GM23248 (cell line): ENCODE measurements at regions not wholly inside any gene's neighbourhood (a gene's known extent, or its start where the extent isn't known, plus 50 kb on each side); places are given as distances from the start of the nearest gene placed in this dataset.

Experiments used
- DNase-seq: peaks from one replicate; pipeline ENCODE4 v3.0.0-alpha.2; 2015
- H2AFZ ChIP-seq: fragments of 200-600 bp; sonication (generic); 2 replicates; pipeline ENCODE4 v1.6.1; 2016; ENCODE audit warnings: antibody characterized with exemption
- H3F3A ChIP-seq: fragments of 200-600 bp; sonication (generic); 2 replicates; pipeline ENCODE4 v1.6.1; 2016; ENCODE audit warnings: mild to moderate bottlenecking, antibody characterized with exemption, mixed run types; ENCODE audit not compliant: insufficient read depth
- H3K27ac ChIP-seq: fragments of 200-600 bp; sonication (generic); 2 replicates; pipeline ENCODE4 v1.5.1; 2016; ENCODE audit warnings: mild to moderate bottlenecking
- H3K27me3 ChIP-seq: fragments of 200-600 bp; sonication (generic); replicated peaks from 2 replicates; pipeline ENCODE4 v1.6.1; 2016; ENCODE audit warnings: mild to moderate bottlenecking; ENCODE audit not compliant: insufficient read depth
- H3K36me3 ChIP-seq: fragments of 200-600 bp; sonication (generic); 2 replicates; pipeline ENCODE4 v1.6.1; 2016; ENCODE audit warnings: low read depth, mild to moderate bottlenecking
- H3K4me1 ChIP-seq: fragments of 200-600 bp; sonication (generic); 2 replicates; pipeline ENCODE4 v1.6.1; 2016; ENCODE audit warnings: mild to moderate bottlenecking; ENCODE audit not compliant: insufficient read depth
- H3K4me2 ChIP-seq: fragments of 200-600 bp; sonication (generic); one replicate; pipeline ENCODE4 v1.6.1; 2016; ENCODE audit warnings: mild to moderate bottlenecking; ENCODE audit not compliant: unreplicated experiment
- H3K4me3 ChIP-seq: fragments of 200-600 bp; sonication (generic); 2 replicates; pipeline ENCODE4 v1.5.1; 2016; ENCODE audit warnings: mild to moderate bottlenecking
- H3K79me2 ChIP-seq: fragments of 200-600 bp; sonication (generic); 2 replicates; pipeline ENCODE4 v1.6.1; 2016; ENCODE audit warnings: mild to moderate bottlenecking; ENCODE audit not compliant: insufficient read depth
- H3K9ac ChIP-seq: fragments of 200-600 bp; sonication (generic); 2 replicates; pipeline ENCODE4 v1.6.1; 2016; ENCODE audit warnings: mild to moderate bottlenecking
- H3K9me2 ChIP-seq: fragments of 200-600 bp; sonication (generic); 2 replicates; pipeline ENCODE4 v1.6.1; 2016; ENCODE audit warnings: mixed run types, mild to moderate bottlenecking, moderate library complexity; ENCODE audit not compliant: insufficient read depth
- H3K9me3 ChIP-seq: fragments of 200-600 bp; sonication (generic); one replicate; pipeline ENCODE4 v1.6.1; 2017; ENCODE audit warnings: low read depth
- H4K20me1 ChIP-seq: fragments of 200-600 bp; sonication (generic); 2 replicates; pipeline ENCODE4 v1.6.0; 2016; ENCODE audit not compliant: insufficient read depth
- EZH2 ChIP-seq: fragments of 200-600 bp; sonication (generic); IDR thresholded peaks from 2 replicates; pipeline ENCODE4 v1.6.1; 2018; ENCODE audit warnings: antibody characterized with exemption, mild to moderate bottlenecking; ENCODE audit not compliant: insufficient read depth, poor library complexity, severe bottlenecking
- EZH2phosphoT487 ChIP-seq: fragments of 200-600 bp; sonication (generic); IDR thresholded peaks from 2 replicates; pipeline ENCODE4 v1.6.1; 2018; ENCODE audit warnings: antibody characterized with exemption, moderate library complexity, mild to moderate bottlenecking, low read depth; ENCODE audit not compliant: insufficient read depth
- WGBS, 2 experiments: methylation state at CpG; one replicate each; pipeline ENCODE4 v1.1.6; 2015 to 2017; ENCODE audit warnings: low lambda C conversion rate in 2 of 2, low coverage in 1 of 2; ENCODE audit errors: missing lambda C conversion rate in 2 of 2; 5-methylcytosine and 5-hydroxymethylcytosine counted together
- in situ Hi-C: fragments of 300-500 bp; cut with MboI; formaldehyde crosslinking; loops from 2 replicates; pipeline ENCODE4 v1.15.0; 2020

DNA sequence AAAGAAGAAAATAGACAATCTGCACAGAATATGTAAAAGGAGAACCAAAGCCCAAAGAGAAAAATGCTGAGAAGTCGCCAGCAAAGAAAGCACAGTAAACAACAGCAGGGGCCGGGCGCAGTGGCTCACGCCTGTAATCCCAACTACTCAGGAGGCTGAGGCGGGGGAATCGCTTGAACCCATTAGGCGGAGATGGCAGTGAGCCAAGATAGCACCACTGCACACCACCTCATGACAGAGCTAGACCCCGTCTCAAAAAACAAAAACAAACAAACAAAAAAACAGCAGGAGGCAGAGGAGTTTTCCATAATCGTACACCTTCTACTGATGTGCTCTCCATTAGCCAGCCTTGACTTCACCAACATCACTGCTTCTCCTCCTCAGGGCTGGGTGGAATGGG, 153.2 kb downstream of the LYPLAL1 start:
- no peak overlapping the region for H3K9ac ChIP-seq
- H4K20me1 ChIP-seq: no peaks in the 10 kb centered on the region
- in situ Hi-C loops: no loop called here
- no peak for TF ChIP-seq EZH2phosphoT487
- no peak for TF ChIP-seq EZH2
- peaks cover 28% of the 10 kb centered on the region for H3F3A ChIP-seq
- H3K9me3 ChIP-seq: no peaks in the 10 kb centered on the region
- H3K27me3 ChIP-seq: peaks cover 41% of the 10 kb centered on the region
- no peak overlapping the region for H3K4me3 ChIP-seq
- no peak overlapping the region for H3K27ac ChIP-seq
- H3K36me3 ChIP-seq: no peaks in the 10 kb centered on the region
- H3K4me1 ChIP-seq: peaks cover 29% of the 10 kb centered on the region
- no peak overlapping the region for H2AFZ ChIP-seq
- DNase-seq: no peak
- no peaks in the 10 kb centered on the region for H3K79me2 ChIP-seq
- H3K4me2 ChIP-seq: no peak overlapping the region
- no peaks in the 10 kb centered on the region for H3K9me2 ChIP-seq
- WGBS, 2 experiments: 90 to 91% methylated on average over 9 of the region's 9 CpGs

DNA sequence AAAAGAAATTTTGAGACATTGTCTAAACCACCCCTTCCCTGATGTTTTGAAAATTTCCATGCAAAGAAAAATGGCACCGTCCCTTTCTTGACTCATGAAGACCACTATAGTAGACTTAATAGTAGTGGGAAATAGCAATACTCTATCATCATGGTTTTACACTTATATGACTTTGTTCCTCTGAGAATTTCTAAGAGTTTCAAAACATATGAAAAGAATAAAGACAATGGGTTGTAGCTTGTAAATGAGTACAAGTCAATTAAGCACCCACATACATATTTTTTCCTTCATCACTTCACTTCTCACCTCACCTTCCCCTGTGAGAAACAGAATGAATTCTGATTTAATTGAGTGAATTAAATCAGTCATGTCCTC, 151.7 kb downstream of the LYPLAL1 start:
- Histone ChIP-seq H3K9me3 (no peaks in the 10 kb centered on the region), H3K27me3 (peaks cover 48% of the 10 kb centered on the region), H3K27ac (no peak overlapping the region), H2AFZ (no peak overlapping the region), H4K20me1 (no peaks in the 10 kb centered on the region), H3K9me2 (no peaks in the 10 kb centered on the region), H3K79me2 (no peaks in the 10 kb centered on the region), H3K36me3 (no peaks in the 10 kb centered on the region), H3F3A (peaks cover 28% of the 10 kb centered on the region), H3K9ac (no peak overlapping the region), H3K4me3 (0 out of 2 replicates have a peak overlapping the region, but pooled peaks have one; percentile 31), H3K4me1 (peaks cover 29% of the 10 kb centered on the region), H3K4me2 (peak overlapping the region; percentile 79)
- DNase-seq: no peak
- 0% methylated on average over 1 of the region's 1 CpG for WGBS, 2 experiments
- in situ Hi-C loops: no loop called here
- TF ChIP-seq EZH2phosphoT487 (no peak; the same call in 1 of the 2 replicates), EZH2 (no peak)

DNA sequence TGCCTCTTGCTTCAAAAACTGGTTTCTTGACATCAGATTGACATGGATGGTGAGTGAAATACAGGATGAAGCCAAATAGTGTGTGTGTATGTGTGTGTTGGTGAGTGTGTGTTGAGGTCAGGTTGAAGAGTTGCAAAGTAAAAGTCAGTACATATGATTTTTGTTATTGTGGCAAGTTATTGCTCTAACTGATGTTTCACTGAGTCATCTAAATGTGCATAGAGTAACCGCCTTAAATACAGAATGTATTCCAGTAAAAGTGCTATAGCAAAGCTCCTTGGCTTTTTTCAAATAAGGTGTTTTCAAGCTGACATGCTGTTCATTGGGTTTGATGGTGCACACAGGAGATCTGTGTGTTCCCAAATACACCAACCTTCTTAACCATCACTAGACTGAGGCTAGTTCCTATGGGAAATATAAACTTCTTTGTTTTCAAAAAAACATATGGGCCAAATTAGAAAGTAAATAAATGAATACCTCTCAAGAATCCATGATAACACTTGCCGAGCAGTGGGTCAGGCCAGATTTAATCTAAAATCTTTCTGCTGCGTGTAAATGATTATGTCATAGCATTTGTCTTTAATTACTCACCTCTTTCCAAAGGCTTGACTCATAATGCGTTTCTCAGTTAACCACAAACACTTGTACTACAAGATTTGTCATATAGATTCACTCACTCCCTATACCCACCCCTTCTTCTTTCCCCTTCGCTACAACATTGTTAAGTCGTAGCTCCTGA, 151.1 kb downstream of the LYPLAL1 start:
- peaks cover 24% of the 10 kb centered on the region for H3F3A ChIP-seq
- peak overlapping the region; percentile 79 for H3K4me2 ChIP-seq
- WGBS, 2 experiments: 1 to 2% methylated on average over 6 of the region's 6 CpGs
- no peaks in the 10 kb centered on the region for H3K9me2 ChIP-seq
- H3K36me3 ChIP-seq: no peaks in the 10 kb centered on the region
- H2AFZ ChIP-seq: no peak overlapping the region
- no peaks in the 10 kb centered on the region for H3K79me2 ChIP-seq
- no peak overlapping the region for H3K9ac ChIP-seq
- DNase-seq: peak; percentile 96
- H3K4me3 ChIP-seq: 0 out of 2 replicates have a peak overlapping the region, but pooled peaks have one; percentile 31
- peak; percentile 94 for TF ChIP-seq EZH2phosphoT487
- no peak for TF ChIP-seq EZH2
- H3K27ac ChIP-seq: peak overlapping the region; percentile 61
- H4K20me1 ChIP-seq: no peaks in the 10 kb centered on the region
- H3K4me1 ChIP-seq: peaks cover 25% of the 10 kb centered on the region
- H3K9me3 ChIP-seq: no peaks in the 10 kb centered on the region
- in situ Hi-C loops: no loop called here
- H3K27me3 ChIP-seq: peaks cover 52% of the 10 kb centered on the region

DNA sequence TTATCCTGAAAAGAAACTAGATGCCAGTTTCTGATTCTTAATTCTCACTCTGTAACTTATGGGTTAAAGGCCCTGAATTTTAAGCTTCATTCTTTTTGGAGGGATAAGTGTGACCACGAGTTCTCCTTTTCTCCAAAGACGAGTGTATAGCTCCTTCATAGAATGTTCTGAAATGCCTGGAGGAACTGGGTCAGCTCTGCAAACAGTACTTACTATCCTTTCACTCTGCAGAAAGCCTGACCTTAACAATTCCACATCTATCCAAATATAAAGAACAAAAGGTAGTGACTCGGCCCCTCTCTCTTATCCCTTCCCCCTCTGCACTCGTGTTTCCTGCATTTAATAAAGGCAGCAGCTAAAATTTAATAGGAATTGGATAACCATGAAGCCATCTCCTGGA, 150.5 kb downstream of the LYPLAL1 start:
- Histone ChIP-seq H2AFZ (no peak overlapping the region), H3F3A (peaks cover 20% of the 10 kb centered on the region), H3K4me2 (peak overlapping the region; percentile 78), H3K9me3 (no peaks in the 10 kb centered on the region), H4K20me1 (no peaks in the 10 kb centered on the region), H3K27me3 (peaks cover 58% of the 10 kb centered on the region), H3K4me3 (no peak overlapping the region), H3K9ac (no peak overlapping the region), H3K9me2 (no peaks in the 10 kb centered on the region), H3K27ac (no peak overlapping the region), H3K4me1 (peaks cover 19% of the 10 kb centered on the region), H3K36me3 (no peaks in the 10 kb centered on the region), H3K79me2 (no peaks in the 10 kb centered on the region)
- TF ChIP-seq EZH2phosphoT487 (no peak), EZH2 (no peak)
- in situ Hi-C loops: no loop called here
- 38 to 40% methylated on average over 4 of the region's 4 CpGs for whole genome bisulfite sequencing, 2 experiments
- DNase-seq: no peak
